Spleen (tissue), 7 donors: ENCODE measurements at regions not wholly inside any gene's neighbourhood (a gene's known extent, or its start where the extent isn't known, plus 50 kb on each side); places are given as distances from the start of the nearest gene placed in this dataset.

Source experiments
- CTCF ChIP-seq, 11 experiments: fragments of 200-600 bp in 7 of 11; fragments of 450-650 bp in 4 of 11; sonication (generic) in 4 of 11; IDR thresholded peaks in 8 of 11; conservative IDR thresholded peaks in 3 of 11; 1 replicate in 7 of 11; 2 replicates in 4 of 11; pipeline versions ENCODE4 v1.4.0 to v1.8.0; 2016 to 2021; ENCODE audit warnings: antibody characterized with exemption in 11 of 11, inconsistent platforms in 4 of 11, mild to moderate bottlenecking in 1 of 11
- POLR2A ChIP-seq, 3 donors: fragments of 450-650 bp; IDR thresholded peaks; one replicate each; pipeline ENCODE4 v1.5.1; 2017; ENCODE audit warnings: antibody characterized with exemption in 3 of 3, mild to moderate bottlenecking in 1 of 3
- donor health status: DM: no; HTN: no; CAD: no; lungs with moderate emphysema.
- donor health status: DM: no; HTN: no; CAD: no.
- donor health status: DM: no; HTN: no; CAD: no.

- no peak for TF ChIP-seq POLR2A (IDR thresholded peaks at IDR 0.05)
- TF ChIP-seq CTCF (IDR thresholded peaks at IDR 0.05 in 8 of 11, conservative IDR thresholded peaks at IDR 0.05 in 3 of 11) = no peak
Observed at GRCh38 chrX:137245183-137245582, 211.4 kb upstream of the GPR101 start.
